ENCODE measurements at regions not wholly inside any gene's neighbourhood (a gene's known extent, or its start where the extent isn't known, plus 50 kb on each side); places are given as distances from the start of the nearest gene placed in this dataset.

DNA sequence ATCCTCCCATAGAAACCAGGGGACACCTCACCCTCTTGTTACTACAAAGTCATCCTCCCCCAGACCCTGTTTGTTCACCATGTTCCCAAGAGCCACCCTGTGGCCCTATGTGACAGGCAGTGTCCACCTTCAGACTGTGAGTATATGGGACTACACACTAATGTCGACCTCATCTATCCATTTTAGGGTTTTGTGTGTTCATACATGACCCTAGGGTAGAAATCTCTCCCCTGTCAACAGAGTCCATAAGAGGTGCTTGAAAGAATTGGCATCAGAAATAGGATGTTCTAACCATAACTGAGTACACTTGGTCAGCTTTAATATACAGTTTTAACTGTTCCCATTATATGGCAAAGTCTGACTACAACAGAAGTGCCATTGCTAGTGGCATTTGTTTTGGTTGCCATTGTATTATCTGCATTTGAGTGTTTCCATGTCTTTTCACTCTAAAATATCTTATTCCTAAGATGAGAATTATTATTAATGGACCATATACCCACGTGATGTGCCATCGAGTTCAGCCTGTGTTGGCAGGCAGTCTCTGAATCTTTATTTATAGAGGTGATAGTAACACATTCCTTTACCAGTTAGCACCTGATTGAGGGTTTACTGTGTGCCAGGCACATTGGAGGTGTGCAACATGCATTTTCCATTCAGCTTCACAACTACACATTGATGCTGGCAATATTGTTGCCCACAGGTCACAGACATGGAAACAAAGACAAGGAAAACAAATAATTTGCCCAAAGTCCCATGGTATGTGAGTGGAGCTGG lies 590.6 kb upstream of the IGFBP3 start:
- TF ChIP-seq, protein P1, sequence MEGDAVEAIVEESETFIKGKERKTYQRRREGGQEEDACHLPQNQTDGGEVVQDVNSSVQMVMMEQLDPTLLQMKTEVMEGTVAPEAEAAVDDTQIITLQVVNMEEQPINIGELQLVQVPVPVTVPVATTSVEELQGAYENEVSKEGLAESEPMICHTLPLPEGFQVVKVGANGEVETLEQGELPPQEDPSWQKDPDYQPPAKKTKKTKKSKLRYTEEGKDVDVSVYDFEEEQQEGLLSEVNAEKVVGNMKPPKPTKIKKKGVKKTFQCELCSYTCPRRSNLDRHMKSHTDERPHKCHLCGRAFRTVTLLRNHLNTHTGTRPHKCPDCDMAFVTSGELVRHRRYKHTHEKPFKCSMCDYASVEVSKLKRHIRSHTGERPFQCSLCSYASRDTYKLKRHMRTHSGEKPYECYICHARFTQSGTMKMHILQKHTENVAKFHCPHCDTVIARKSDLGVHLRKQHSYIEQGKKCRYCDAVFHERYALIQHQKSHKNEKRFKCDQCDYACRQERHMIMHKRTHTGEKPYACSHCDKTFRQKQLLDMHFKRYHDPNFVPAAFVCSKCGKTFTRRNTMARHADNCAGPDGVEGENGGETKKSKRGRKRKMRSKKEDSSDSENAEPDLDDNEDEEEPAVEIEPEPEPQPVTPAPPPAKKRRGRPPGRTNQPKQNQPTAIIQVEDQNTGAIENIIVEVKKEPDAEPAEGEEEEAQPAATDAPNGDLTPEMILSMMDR (conservative IDR thresholded peaks at IDR 0.05; ENCODE audit: low read length) = no peak
- TF ChIP-seq EZH2phosphoT487 (IDR thresholded peaks at IDR 0.05; ENCODE audit: borderline replicate concordance, low read depth, low read length) = no peak
